ENCODE measurements at regions not wholly inside any gene's neighbourhood (a gene's known extent, or its start where the extent isn't known, plus 50 kb on each side); places are given as distances from the start of the nearest gene placed in this dataset.

- TF ChIP-seq, protein P1, sequence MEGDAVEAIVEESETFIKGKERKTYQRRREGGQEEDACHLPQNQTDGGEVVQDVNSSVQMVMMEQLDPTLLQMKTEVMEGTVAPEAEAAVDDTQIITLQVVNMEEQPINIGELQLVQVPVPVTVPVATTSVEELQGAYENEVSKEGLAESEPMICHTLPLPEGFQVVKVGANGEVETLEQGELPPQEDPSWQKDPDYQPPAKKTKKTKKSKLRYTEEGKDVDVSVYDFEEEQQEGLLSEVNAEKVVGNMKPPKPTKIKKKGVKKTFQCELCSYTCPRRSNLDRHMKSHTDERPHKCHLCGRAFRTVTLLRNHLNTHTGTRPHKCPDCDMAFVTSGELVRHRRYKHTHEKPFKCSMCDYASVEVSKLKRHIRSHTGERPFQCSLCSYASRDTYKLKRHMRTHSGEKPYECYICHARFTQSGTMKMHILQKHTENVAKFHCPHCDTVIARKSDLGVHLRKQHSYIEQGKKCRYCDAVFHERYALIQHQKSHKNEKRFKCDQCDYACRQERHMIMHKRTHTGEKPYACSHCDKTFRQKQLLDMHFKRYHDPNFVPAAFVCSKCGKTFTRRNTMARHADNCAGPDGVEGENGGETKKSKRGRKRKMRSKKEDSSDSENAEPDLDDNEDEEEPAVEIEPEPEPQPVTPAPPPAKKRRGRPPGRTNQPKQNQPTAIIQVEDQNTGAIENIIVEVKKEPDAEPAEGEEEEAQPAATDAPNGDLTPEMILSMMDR (conservative IDR thresholded peaks at IDR 0.05; ENCODE audit: low read length): no peak
- no peak for TF ChIP-seq EZH2phosphoT487 (IDR thresholded peaks at IDR 0.05; ENCODE audit: borderline replicate concordance, low read depth, low read length)
Observed at GRCh38 chr20:60817891-60818290, 434.2 kb upstream of the CDH4 start.

All from OCI-LY7 (cell line).